NB4 (cell line): ENCODE measurements at regions not wholly inside any gene's neighbourhood (a gene's known extent, or its start where the extent isn't known, plus 50 kb on each side); places are given as distances from the start of the nearest gene placed in this dataset.

Source experiments
- DNase-seq: peaks from one replicate; pipeline ENCODE4 v3.0.0; 2010; ENCODE audit warnings: low read depth
- H3K4me3 ChIP-seq: one replicate; pipeline ENCODE4 v1.5.1; 2011; ENCODE audit warnings: mild to moderate bottlenecking, low read depth, low read length, moderate library complexity
- MYC ChIP-seq: IDR thresholded peaks from 2 replicates; pipeline ENCODE4 v1.6.1; 2011; ENCODE audit warnings: low read depth, low read length
- POLR2A ChIP-seq: IDR thresholded peaks from 2 replicates; pipeline ENCODE4 v1.6.1; 2011; ENCODE audit warnings: mild to moderate bottlenecking; ENCODE audit not compliant: insufficient read length; ENCODE audit errors: extremely low read depth
- TF ChIP-seq, protein P1 (sequence below): IDR thresholded peaks from one replicate; pipeline ENCODE4 v1.5.1; 2012; ENCODE audit warnings: low read depth, low read length
- TF ChIP-seq, protein P2 (sequence below): IDR thresholded peaks from 2 replicates; pipeline ENCODE4 v1.6.1; 2011; ENCODE audit warnings: low read depth, low read length

DNA sequence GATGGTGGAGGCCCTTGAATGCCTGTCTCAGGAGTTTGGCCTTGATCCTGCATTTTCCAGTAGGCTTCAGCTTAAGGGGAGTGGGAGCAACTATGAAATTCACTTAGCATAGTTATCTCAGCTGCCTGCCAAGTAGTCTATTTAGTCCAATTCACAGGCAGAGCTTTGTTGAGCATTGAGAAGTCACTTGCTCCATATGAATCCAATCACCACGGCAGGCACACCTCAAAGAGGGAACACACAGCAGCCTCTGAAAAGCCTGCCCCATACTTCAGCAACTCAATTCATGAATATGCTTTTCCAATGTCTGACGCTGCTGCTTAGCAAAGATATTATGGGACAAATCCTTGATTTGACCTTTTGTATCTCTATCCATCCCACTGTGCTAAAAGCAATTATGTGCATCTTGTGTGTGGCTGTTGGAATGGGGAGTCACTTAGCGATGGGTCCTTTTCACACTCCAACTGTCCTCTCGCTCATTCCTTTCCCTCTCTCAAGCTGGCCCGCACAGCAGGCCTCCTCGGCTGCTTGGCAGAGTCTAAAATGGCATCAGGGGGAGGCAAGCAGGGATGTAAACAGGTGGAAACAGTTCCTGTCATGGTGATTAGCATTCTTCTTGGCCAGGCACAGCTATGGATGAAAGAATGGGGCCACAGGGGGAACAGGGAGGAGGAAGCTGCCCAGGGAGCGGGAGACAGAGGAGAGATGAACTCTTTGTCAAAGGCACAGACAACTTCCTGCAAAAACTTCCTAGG is 56.0 kb upstream of the LRPPRC start:
- TF ChIP-seq, protein P1, sequence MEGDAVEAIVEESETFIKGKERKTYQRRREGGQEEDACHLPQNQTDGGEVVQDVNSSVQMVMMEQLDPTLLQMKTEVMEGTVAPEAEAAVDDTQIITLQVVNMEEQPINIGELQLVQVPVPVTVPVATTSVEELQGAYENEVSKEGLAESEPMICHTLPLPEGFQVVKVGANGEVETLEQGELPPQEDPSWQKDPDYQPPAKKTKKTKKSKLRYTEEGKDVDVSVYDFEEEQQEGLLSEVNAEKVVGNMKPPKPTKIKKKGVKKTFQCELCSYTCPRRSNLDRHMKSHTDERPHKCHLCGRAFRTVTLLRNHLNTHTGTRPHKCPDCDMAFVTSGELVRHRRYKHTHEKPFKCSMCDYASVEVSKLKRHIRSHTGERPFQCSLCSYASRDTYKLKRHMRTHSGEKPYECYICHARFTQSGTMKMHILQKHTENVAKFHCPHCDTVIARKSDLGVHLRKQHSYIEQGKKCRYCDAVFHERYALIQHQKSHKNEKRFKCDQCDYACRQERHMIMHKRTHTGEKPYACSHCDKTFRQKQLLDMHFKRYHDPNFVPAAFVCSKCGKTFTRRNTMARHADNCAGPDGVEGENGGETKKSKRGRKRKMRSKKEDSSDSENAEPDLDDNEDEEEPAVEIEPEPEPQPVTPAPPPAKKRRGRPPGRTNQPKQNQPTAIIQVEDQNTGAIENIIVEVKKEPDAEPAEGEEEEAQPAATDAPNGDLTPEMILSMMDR = no peak
- no peak for TF ChIP-seq POLR2A
- TF ChIP-seq, protein P2, sequence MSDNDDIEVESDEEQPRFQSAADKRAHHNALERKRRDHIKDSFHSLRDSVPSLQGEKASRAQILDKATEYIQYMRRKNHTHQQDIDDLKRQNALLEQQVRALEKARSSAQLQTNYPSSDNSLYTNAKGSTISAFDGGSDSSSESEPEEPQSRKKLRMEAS = no peak
- no peak for TF ChIP-seq MYC
- H3K4me3 ChIP-seq = no peak overlapping the region
- DNase-seq = no peak

DNA sequence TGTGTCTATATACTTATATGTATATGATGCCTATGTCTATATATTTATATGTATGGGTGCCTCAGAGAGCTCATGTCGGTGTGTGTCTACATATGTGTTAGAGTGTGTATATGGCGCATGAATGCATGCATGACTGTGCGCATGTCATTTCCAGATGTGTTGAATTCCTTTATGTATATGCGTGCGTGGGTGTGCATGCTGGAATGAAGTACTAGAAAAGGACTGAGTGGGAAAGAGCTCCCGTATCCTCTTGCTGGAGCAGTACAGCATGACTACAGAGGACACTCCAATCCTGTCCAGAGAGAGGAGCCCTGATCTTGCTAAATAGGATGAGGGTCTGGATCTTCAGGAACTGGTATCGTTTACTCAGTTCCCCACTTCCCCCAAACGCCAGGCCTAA is 56.8 kb upstream of the LRPPRC start:
- no peak overlapping the region for H3K4me3 ChIP-seq
- TF ChIP-seq MYC = no peak
- TF ChIP-seq POLR2A = no peak
- TF ChIP-seq, protein P2 = no peak
- TF ChIP-seq, protein P1 = no peak
- DNase-seq = no peak

DNA sequence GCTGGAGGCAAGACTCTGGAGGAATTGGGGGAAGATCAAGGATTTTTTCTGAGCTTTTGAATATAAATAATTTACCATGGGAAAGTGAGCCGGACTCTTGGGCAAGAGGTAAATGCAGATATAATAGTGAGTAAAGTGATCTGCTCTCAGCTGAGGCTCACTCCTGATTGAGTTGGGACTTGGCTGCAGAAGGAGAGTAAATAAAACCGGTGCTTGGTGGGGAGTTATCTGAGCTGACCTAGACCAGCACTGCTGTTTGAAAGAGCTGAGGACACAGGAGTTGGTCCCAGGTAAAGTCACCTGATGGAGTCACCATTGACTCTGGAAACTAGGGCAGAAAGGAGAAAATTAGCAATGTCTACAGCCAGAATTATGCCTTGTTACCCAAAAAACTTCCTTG is 57.3 kb upstream of the LRPPRC start:
- no peak for DNase-seq
- H3K4me3 ChIP-seq = no peak overlapping the region
- TF ChIP-seq MYC = no peak
- TF ChIP-seq, protein P1 = no peak
- no peak for TF ChIP-seq POLR2A
- TF ChIP-seq, protein P2 = no peak

DNA sequence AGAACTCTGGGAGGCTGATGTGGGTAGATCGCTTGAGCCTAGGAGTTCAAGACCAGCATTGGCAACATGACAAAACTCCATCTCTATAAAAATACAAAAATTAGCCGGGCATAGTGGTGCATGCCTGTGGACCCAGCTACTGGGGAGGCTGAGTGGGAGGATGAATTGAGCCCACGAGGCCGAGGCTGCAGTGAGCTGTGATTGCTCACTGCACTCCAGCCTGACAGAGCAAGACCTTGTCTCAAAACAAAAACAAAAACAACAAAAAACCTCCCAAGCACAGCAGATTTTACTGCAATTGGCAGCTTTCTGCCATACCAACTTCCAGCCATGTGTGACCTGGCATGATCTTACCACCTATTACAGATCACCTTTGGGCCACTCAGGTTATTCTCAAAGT is 57.7 kb upstream of the LRPPRC start:
- no peak overlapping the region for H3K4me3 ChIP-seq
- DNase-seq = no peak
- TF ChIP-seq MYC (no peak), POLR2A (no peak)
- TF ChIP-seq, protein P2 = no peak
- TF ChIP-seq, protein P1 = no peak

DNA sequence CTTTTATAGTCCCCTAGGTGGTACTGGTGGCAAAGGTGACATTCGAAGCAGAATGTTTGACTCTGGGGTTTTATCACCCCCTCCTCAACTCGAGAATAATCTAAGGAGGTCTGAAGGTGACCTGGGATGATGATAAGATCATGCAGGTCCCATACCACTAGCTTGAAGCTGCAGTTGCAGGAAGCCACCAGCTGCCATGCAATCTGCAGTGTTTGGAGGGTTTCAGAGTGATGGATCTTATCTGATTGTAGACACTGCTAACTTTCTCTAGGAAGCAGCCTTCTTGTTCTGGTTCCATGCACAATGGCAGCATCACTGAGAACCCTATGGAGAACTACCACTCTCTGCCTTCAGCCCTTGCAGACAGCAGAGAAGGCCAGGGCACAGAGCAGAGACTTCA is 59.4 kb upstream of the LRPPRC start:
- H3K4me3 ChIP-seq = no peak overlapping the region
- TF ChIP-seq, protein P1 = no peak
- TF ChIP-seq, protein P2 = no peak
- no peak for TF ChIP-seq POLR2A
- TF ChIP-seq MYC = no peak
- no peak for DNase-seq
